ENCODE measurements at regions not wholly inside any gene's neighbourhood (a gene's known extent, or its start where the extent isn't known, plus 50 kb on each side); places are given as distances from the start of the nearest gene placed in this dataset.

GRCh38 chr7:9557853-9558252 is 1124.4 kb downstream of the NXPH1 start:
- TF ChIP-seq POLR2A (IDR thresholded peaks at IDR 0.05) (no peak), CTCF (IDR thresholded peaks at IDR 0.05) (no peak), EP300 (IDR thresholded peaks at IDR 0.05) (no peak)
